ENCODE measurements at regions not wholly inside any gene's neighbourhood (a gene's known extent, or its start where the extent isn't known, plus 50 kb on each side); places are given as distances from the start of the nearest gene placed in this dataset.
A peak's percentile ranks its signal among the peaks of the same experiment; 100 is the strongest.

DNA sequence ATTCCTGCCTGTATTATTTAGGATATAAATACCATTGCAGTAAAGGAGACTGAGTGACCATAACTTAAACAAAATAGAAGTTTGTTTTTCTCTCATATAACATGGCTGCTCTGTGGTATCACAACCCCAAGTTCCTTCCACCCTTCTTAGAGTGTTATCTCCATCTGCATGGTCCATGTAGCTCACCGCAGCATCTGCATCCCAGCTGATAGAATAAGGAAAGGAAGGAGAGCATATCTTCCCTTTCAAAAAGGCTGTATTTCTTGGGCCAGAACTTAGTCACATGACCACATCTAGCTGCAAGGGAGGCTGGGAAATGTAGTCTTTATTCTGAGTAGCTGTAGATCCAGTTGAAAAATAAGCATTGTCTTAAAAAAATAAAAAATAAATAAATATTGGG, 184.8 kb upstream of the NUDT4 start:
- Mint-ChIP-seq H3K27ac (no peak overlapping the region), H3K4me3 (no peak overlapping the region), H3K9me3 (peaks cover 6 to 12% (median 10%) of the 10 kb centered on the region in 3 donors), H3K36me3 (no peaks in the 10 kb centered on the region), H3K27me3 (no peaks in the 10 kb centered on the region), H3K4me1 (no peaks in the 10 kb centered on the region)

DNA sequence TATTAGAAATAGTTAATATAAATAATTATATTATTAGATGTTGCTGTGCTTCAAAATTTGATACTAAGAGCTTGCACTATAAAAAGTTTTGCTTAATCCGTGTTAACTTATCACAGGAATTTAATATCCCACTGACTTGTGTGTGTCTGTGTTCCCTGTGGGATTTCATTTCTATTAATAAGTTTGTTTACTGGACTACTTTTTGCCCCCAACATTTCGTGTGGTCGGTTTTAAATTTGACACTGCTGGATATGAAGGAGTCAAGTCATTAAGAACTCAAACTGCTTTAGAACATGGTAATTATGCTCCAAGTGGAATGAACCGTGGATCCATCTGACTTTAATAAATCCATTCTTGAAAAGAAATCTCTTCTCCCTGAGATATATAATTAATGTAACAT, 182.2 kb upstream of the NUDT4 start:
- Mint-ChIP-seq H3K27me3 (no peaks in the 10 kb centered on the region), H3K4me3 (no peak overlapping the region), H3K36me3 (no peaks in the 10 kb centered on the region), H3K4me1 (peaks cover 0 to 2% (median 0%) of the 10 kb centered on the region in 3 donors), H3K27ac (no peak overlapping the region), H3K9me3 (peaks cover 6 to 12% (median 10%) of the 10 kb centered on the region in 3 donors)

DNA sequence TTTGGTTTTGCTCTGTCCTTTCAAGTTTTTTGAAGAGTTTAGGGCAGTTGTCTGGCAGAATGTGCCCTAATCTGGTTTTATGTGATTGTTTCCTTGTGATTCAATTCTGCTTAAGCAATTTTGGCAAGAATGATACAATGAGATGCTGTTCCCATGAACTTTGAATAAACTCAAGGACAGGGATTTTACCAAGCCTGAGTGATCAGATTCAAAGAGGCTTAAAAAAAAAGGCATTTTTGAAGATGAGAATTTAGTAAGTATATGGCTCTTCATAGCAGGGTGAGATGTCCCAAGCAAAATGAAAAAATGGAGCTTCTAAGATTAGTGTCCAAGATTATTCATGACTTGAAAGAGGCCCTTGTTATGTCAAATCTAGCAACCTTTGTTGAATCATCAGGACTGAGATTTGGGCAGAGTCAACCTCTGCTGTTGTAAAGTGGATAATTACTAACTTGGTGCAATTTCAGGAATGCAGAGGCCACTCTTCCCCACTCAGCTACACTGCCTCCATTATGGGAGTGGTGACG, 180.6 kb upstream of the NUDT4 start:
- Mint-ChIP-seq H3K27me3 (no peaks in the 10 kb centered on the region), H3K9me3 (peaks cover 6 to 12% (median 12%) of the 10 kb centered on the region in 3 donors), H3K36me3 (no peaks in the 10 kb centered on the region), H3K27ac (no peak overlapping the region), H3K4me3 (no peak overlapping the region), H3K4me1 (peaks cover 0 to 4% (median 3%) of the 10 kb centered on the region in 3 donors)

DNA sequence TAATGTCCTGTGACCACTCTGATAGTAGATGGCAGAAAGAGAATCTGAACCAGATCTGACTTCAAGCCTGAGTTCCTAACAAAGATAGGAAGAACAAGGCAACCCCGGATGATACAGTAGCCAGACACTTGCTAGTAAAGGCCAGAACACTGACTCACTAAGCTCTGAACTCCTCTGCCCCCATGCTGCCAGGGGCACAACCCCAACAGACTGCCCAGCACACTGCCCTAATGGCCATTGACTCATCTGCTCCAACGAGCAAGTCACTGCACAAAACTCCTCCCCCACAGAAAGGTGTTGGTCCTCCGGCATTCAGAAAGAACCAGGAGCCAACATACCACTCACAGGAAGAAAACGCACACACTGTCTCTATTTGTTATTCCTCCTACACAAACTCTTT, 179.6 kb upstream of the NUDT4 start:
- H3K4me1 Mint-ChIP-seq, result peaks cover 0 to 6% (median 4%) of the 10 kb centered on the region in 3 donors
- H3K9me3 Mint-ChIP-seq, result peaks cover 4 to 12% (median 6%) of the 10 kb centered on the region in 3 donors
- no peak overlapping the region for H3K27ac Mint-ChIP-seq
- no peaks in the 10 kb centered on the region for H3K36me3 Mint-ChIP-seq
- no peaks in the 10 kb centered on the region for H3K27me3 Mint-ChIP-seq
- H3K4me3 Mint-ChIP-seq, result no peak overlapping the region

DNA sequence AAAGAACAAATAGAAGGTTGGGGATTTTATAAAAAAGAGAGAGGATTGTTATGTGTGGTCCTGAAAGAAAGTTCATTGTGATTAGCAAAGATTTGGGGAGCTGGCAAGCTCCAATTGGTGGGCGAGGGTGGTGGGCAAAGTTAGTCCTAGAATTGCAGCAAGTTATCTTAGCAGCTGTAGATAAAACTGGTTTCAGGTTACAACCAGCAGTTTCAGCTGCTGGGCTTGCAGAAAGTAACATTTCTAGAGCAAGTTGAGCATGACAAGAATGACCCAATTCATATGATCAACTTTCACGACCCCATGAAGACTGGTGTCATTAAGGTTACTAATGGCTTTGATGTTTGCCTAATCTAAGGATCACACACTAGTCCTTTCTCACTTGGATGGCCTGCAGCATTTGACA, 177.9 kb upstream of the NUDT4 start:
- peaks cover 0 to 2% (median 0%) of the 10 kb centered on the region in 3 donors for H3K9me3 Mint-ChIP-seq
- H3K27me3 Mint-ChIP-seq, result no peaks in the 10 kb centered on the region
- H3K36me3 Mint-ChIP-seq, result no peaks in the 10 kb centered on the region
- H3K27ac Mint-ChIP-seq, result no peak overlapping the region
- H3K4me1 Mint-ChIP-seq, result peaks cover 0 to 7% (median 4%) of the 10 kb centered on the region in 3 donors
- no peak overlapping the region for H3K4me3 Mint-ChIP-seq

DNA sequence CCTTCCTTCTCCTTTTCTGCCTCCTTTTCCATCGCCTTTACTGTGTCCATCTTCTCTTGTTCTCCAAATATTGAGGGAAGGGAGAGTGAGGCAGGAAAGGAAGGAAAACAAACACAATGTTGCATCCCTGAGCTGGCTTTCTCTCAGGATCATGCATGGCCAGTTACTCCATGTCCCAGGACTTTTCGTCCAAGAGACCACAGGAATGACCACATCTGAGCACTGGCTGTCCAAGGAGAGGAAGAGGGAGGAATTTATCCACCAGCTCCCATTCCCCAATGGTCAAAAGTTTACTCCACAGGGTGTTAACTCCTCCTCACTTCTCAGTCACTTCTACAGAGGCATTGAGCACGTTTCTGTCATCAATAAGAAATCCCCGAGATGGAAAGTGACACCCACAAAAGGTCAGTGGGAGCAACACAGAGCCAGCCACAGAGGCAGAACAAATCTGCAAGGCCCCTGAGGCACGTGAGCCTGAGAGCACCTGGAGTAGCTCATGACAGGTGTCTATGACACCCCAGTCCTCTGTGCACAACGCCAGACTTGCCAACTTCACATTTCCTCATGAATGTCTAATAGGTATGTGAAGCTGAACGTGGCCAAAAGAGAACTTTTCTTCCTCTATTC, 177.3 kb upstream of the NUDT4 start:
- Mint-ChIP-seq H3K9me3 (peaks cover 0 to 2% (median 0%) of the 10 kb centered on the region in 3 donors), H3K27me3 (no peaks in the 10 kb centered on the region), H3K27ac (peak overlapping the region in 1 of 3 donors; percentile 47), H3K4me1 (peaks cover 0 to 7% (median 4%) of the 10 kb centered on the region in 3 donors), H3K36me3 (no peaks in the 10 kb centered on the region), H3K4me3 (no peak overlapping the region)

DNA sequence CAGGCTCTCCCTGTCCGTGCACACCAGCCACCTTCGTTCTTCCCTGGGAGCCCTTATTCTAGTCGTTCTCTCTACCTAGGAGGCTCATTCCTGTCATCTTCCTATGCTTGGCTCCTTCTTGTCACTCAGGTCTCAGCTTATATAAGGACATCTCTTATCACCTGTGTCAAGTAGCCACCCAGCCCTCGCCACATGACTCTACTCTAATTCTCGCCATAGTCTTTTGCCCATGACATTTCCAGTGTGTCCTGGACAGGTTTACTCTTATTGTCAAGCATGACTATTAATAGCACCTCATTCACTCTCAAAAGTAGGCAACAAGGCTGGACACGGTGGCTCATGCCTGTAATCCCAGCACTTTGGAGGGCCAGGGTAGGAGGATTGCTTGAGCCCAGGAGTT, 175.7 kb upstream of the NUDT4 start:
- H3K27ac Mint-ChIP-seq, result peak overlapping the region in 1 of 3 donors; percentile 41
- no peaks in the 10 kb centered on the region for H3K36me3 Mint-ChIP-seq
- peaks cover 0 to 2% (median 0%) of the 10 kb centered on the region in 3 donors for H3K9me3 Mint-ChIP-seq
- no peaks in the 10 kb centered on the region for H3K27me3 Mint-ChIP-seq
- peaks cover 0 to 7% (median 4%) of the 10 kb centered on the region in 3 donors for H3K4me1 Mint-ChIP-seq
- peak overlapping the region in 2 of 4 donors; percentile 25 to 36 for H3K4me3 Mint-ChIP-seq

DNA sequence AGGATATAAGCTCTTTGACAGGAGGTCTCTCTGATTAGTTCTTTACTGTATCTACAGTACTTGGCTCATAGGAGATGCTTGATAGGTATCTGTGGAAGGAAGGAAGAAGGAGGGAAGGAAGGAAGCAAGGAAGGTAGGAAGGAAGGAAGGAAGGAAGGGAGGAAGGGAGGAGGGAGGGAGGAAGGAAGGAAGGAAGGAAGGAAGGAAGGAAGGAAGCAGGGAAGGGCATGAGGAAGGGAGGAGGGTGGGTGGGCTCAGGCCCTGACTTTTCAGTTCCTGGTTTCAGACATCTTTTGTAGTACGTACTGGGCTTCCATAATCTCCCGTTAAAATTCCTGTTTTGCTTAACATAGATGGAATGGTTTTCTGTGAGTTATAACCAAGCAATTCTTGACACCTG, 175.0 kb upstream of the NUDT4 start:
- Mint-ChIP-seq H3K27me3 (no peaks in the 10 kb centered on the region), H3K27ac (no peak overlapping the region), H3K9me3 (peaks cover 0 to 2% (median 0%) of the 10 kb centered on the region in 3 donors), H3K4me3 (no peak overlapping the region), H3K4me1 (peaks cover 0 to 8% (median 4%) of the 10 kb centered on the region in 3 donors), H3K36me3 (peaks cover 3% of the 10 kb centered on the region)

DNA sequence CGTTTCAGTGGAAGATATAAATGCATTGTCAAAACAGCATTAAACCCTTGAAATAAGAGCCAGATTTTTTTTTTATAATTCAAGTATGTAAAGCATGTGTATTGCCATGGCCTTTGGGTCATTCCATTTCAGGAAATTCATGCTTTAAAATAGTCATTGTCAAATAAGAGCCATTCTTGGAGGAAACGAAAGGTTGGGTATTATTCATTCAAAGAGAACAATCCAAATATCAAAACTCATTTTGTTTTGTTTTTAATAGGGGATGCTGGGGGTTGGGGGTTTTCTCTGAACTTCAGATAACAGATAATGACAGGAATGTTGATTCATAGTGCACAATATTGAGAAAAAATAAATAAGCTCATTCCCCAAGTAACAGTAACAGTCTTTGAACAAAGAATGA, 174.4 kb upstream of the NUDT4 start:
- Mint-ChIP-seq H3K9me3 (peaks cover 0 to 2% (median 0%) of the 10 kb centered on the region in 3 donors), H3K36me3 (peaks cover 3% of the 10 kb centered on the region), H3K4me3 (no peak overlapping the region), H3K27ac (peak overlapping the region in 1 of 3 donors; percentile 54), H3K27me3 (no peaks in the 10 kb centered on the region), H3K4me1 (peaks cover 0 to 9% (median 4%) of the 10 kb centered on the region in 3 donors)

DNA sequence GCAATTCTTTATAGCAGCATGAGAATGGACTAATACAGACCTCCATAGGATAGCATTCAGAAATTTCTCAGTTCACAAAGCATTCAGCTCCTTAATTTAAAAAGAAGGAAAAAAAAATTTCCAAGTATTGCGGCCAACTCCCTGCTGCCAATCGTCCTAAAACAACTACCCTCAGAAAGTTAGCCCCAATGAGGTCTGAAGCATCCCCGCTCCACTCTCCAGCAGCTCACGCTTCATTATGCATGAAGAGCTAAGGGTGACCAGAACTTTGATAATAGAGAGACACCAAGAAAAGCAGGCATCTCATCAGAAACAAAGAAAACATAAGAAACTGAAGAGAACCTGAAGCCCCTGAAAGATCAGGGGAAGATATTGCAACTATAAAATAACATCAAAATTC, 172.8 kb upstream of the NUDT4 start:
- peaks cover 0 to 2% (median 0%) of the 10 kb centered on the region in 3 donors for H3K9me3 Mint-ChIP-seq
- H3K4me1 Mint-ChIP-seq, result peaks cover 0 to 10% (median 4%) of the 10 kb centered on the region in 3 donors
- no peaks in the 10 kb centered on the region for H3K27me3 Mint-ChIP-seq
- peaks cover 3% of the 10 kb centered on the region for H3K36me3 Mint-ChIP-seq
- H3K4me3 Mint-ChIP-seq, result no peak overlapping the region
- no peak overlapping the region for H3K27ac Mint-ChIP-seq

DNA sequence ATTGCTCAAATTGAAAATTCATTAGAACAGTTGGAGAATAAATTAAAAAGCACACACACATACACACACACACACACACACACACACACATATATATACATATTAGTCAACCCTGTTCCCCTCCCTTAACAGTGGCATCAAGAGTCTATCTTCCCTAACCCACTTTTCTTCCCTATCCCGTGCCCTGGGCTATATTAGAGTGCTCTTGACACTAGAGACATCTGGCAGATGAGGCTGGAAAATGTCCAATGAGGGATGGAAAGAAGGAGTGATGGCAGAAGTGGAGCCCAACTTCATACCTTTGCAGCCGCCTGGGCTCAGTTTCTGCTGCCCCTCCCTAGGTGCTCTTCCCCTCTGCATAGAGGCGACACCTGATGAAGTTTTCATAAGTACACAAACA, 172.4 kb upstream of the NUDT4 start:
- Mint-ChIP-seq H3K4me1 (peaks cover 0 to 10% (median 4%) of the 10 kb centered on the region in 3 donors), H3K27me3 (no peaks in the 10 kb centered on the region), H3K36me3 (peaks cover 3% of the 10 kb centered on the region), H3K9me3 (peaks cover 0 to 2% (median 0%) of the 10 kb centered on the region in 3 donors), H3K4me3 (no peak overlapping the region), H3K27ac (no peak overlapping the region)

DNA sequence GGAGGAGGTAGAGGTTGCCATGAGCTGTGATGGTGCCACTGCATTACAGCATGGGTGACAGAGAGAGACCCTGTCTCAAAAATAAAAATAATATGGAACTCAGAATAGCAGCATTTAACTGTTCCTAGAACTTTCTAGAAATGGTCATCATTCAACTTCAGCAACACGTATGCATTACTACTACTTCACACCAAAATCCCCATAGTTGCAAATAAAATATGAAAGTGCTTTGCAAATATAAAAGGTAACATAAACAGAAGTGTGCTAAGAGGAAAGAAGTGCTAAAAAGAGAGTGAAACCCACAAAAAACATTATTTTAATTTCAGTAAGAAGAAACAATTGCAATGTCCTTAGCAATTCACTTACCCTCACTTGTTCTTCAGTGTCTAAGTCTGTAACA, 169.7 kb upstream of the NUDT4 start:
- Mint-ChIP-seq H3K9me3 (no peaks in the 10 kb centered on the region), H3K36me3 (peaks cover 3% of the 10 kb centered on the region), H3K27me3 (no peaks in the 10 kb centered on the region), H3K4me1 (peaks cover 0 to 7% (median 3%) of the 10 kb centered on the region in 3 donors), H3K27ac (no peak overlapping the region), H3K4me3 (no peak overlapping the region)

DNA sequence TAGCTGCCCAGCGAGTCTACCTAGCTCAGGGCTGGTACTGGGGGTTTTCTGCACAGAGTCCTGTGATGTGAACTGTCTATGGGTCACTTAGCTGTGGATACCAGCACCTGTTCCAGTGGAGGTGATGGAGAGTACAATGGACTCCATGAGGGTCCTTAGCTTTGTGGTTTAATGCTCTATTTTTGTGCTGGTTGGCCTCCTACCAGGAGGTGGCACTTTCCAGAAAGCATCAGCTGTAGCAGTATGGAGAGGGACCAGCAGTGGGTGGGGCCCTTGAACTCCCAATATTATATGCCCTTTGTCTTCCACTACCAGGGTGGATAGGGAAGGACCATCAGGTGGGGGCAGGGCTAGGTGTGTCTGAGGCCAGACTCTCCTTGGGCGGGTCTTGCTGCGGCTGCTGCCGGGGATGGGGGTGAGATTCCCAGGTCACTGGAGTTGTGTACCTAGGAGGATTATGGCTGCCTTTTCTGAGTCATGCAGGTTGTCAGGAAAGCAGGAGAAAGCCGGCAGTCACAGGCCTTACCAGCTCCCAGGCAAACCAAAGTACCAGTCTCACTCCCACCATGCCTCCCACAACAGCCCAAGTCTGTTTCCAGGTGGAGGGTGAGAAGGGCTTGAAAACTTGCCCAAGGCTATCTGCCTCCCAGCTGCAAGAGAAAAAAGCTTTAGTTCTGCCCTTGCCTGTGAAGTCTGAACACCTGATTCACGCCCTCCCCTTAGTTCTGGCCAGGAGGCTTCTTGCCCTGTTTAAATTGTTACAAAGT, 163.0 kb upstream of the NUDT4 start:
- Mint-ChIP-seq H3K9me3 (no peaks in the 10 kb centered on the region), H3K27me3 (peaks cover 2% of the 10 kb centered on the region), H3K27ac (no peak overlapping the region), H3K36me3 (peaks cover 2% of the 10 kb centered on the region), H3K4me3 (no peak overlapping the region), H3K4me1 (peaks cover 8 to 11% (median 9%) of the 10 kb centered on the region in 3 donors)

DNA sequence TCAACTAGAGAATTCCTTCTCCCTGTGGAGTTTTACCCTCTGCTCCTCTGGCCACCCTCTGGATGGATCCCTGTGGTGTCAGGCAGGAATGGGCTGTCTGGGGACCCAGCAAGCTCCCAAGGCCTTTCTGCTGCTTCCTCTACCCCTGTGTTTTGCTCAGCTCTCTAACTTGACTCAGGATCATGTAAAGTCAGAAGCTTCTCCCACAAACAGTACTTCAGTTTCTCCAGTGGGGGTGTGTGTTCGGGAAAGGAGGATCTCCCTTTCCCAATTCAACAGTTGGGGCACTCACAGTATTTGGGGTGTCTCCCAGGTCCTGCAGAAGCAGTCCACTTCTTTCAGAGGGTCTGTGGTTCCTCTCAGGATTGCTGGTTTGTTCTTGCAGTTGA, 162.4 kb upstream of the NUDT4 start:
- Mint-ChIP-seq H3K4me3 (no peak overlapping the region), H3K9me3 (no peaks in the 10 kb centered on the region), H3K27ac (no peak overlapping the region), H3K36me3 (peaks cover 2% of the 10 kb centered on the region), H3K4me1 (peaks cover 8 to 11% (median 9%) of the 10 kb centered on the region in 3 donors), H3K27me3 (peaks cover 2% of the 10 kb centered on the region)

DNA sequence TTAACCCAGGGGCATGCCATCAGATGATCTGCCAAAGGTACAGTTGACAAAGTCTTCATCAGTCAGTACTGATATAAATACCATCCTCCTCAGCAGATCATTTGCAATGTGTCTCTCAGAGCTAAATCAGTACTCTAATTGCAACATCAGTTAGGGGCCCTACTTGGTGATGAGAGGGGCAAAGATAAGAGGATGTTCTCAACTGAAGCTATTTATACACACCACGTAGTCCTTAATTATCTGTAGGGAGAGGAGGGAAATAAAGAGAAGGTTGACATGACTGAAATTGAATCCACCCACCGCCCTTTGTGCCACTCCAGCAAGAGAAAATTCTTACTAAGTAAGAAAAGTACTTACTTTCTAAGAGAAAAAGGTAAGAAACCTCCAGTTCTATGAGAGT, 157.8 kb upstream of the NUDT4 start:
- H3K27ac Mint-ChIP-seq, result no peak overlapping the region
- peaks cover 6 to 11% (median 6%) of the 10 kb centered on the region in 3 donors for H3K4me1 Mint-ChIP-seq
- H3K27me3 Mint-ChIP-seq, result peaks cover 2% of the 10 kb centered on the region
- peaks cover 2% of the 10 kb centered on the region for H3K36me3 Mint-ChIP-seq
- no peak overlapping the region for H3K4me3 Mint-ChIP-seq
- H3K9me3 Mint-ChIP-seq, result peaks cover 0 to 12% (median 0%) of the 10 kb centered on the region in 3 donors

All from IgD-negative memory B cell (primary cell).